Progenitor cell of endocrine pancreas (in vitro differentiated cells): ENCODE measurements at regions not wholly inside any gene's neighbourhood (a gene's known extent, or its start where the extent isn't known, plus 50 kb on each side); places are given as distances from the start of the nearest gene placed in this dataset.
"Not testable (repeated sequence)": the region's sequence is repeated elsewhere in the genome, so short reads cannot be mapped to it uniquely, and the experiment has no call there.

Experiments
- DNase-seq: peaks from one replicate; pipeline ENCODE4 v3.0.0; 2021; ENCODE audit warnings: low spot score; ENCODE audit not compliant: unreplicated experiment
- H3K27ac Mint-ChIP-seq: 2 replicates; pipeline ENCODE4 v1.8.0; 2021; ENCODE audit warnings: mild to moderate bottlenecking, moderate library complexity, mixed read lengths
- H3K27me3 Mint-ChIP-seq: 2 replicates; pipeline ENCODE4 v1.8.0; 2021; ENCODE audit warnings: mixed read lengths
- H3K36me3 Mint-ChIP-seq: 2 replicates; pipeline ENCODE4 v1.8.0; 2022; ENCODE audit warnings: mixed read lengths; ENCODE audit not compliant: insufficient read depth
- H3K4me1 Mint-ChIP-seq: 2 replicates; pipeline ENCODE4 v1.8.0; 2021; ENCODE audit warnings: low read depth, mixed read lengths
- H3K4me3 Mint-ChIP-seq: 2 replicates; pipeline ENCODE4 v1.8.0; 2021; ENCODE audit warnings: low read depth, mild to moderate bottlenecking, moderate library complexity, mixed read lengths
- H3K9me3 Mint-ChIP-seq: 2 replicates; pipeline ENCODE4 v1.8.0; 2021; ENCODE audit warnings: low read depth, mixed read lengths
- TF ChIP-seq, protein P1 (sequence below): fragments of 200-600 bp; sonication (generic); IDR thresholded peaks from one replicate; pipeline ENCODE4 v1.5.0; 2021; ENCODE audit warnings: antibody characterized with exemption, mild to moderate bottlenecking; ENCODE audit not compliant: unreplicated experiment

DNA sequence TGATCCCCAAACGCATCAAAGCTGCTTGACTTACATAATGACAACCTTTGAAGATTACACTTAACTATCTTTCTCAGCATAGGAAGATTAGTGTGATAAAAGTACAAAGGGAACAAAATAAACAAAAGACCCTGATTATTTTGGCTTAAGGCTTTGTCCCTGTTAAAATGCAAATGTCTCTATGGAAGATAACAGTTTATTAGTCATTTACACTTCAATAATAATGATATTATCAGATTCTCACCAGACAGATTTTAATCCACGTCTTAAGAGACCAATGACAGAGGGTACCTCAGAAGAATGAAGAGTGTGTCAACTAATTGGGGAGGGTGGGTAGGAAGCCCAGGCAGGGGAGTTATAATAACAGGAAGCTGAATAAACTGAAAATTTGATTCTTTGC is 510.4 kb upstream of the PTBP2 start:
- DNase-seq = no peak
- Mint-ChIP-seq H3K9me3 (peaks cover 1% of the 10 kb centered on the region), H3K27ac (no peak overlapping the region), H3K4me3 (no peak overlapping the region), H3K27me3 (no peaks in the 10 kb centered on the region), H3K4me1 (peaks cover 27% of the 10 kb centered on the region), H3K36me3 (no peaks in the 10 kb centered on the region)
- TF ChIP-seq, protein P1, sequence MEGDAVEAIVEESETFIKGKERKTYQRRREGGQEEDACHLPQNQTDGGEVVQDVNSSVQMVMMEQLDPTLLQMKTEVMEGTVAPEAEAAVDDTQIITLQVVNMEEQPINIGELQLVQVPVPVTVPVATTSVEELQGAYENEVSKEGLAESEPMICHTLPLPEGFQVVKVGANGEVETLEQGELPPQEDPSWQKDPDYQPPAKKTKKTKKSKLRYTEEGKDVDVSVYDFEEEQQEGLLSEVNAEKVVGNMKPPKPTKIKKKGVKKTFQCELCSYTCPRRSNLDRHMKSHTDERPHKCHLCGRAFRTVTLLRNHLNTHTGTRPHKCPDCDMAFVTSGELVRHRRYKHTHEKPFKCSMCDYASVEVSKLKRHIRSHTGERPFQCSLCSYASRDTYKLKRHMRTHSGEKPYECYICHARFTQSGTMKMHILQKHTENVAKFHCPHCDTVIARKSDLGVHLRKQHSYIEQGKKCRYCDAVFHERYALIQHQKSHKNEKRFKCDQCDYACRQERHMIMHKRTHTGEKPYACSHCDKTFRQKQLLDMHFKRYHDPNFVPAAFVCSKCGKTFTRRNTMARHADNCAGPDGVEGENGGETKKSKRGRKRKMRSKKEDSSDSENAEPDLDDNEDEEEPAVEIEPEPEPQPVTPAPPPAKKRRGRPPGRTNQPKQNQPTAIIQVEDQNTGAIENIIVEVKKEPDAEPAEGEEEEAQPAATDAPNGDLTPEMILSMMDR = no peak

DNA sequence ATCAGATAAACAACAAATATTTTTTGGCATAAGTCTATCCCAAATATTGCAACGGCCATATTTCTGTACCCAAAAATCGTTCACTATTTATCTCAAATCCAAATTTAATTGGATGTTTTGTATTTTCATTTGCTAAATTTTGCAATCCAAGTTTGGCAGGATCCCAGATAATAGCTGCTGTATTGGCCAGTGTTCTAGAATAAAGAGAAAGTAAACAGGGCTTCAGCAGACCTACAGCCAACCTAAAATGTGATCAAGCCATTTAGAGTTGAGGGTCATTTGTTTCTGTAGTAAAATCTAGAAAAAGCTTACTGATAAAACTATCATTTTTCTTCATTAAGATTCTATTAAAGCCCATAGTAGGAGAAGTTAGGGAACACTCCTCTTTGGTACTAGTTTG is 506.6 kb upstream of the PTBP2 start:
- H3K4me1 Mint-ChIP-seq = peaks cover 23% of the 10 kb centered on the region
- TF ChIP-seq, protein P1 = no peak
- peaks cover 9% of the 10 kb centered on the region for H3K9me3 Mint-ChIP-seq
- no peak overlapping the region for H3K4me3 Mint-ChIP-seq
- no peak overlapping the region for H3K27ac Mint-ChIP-seq
- H3K27me3 Mint-ChIP-seq = no peaks in the 10 kb centered on the region
- DNase-seq = no peak
- peaks cover 4% of the 10 kb centered on the region for H3K36me3 Mint-ChIP-seq

DNA sequence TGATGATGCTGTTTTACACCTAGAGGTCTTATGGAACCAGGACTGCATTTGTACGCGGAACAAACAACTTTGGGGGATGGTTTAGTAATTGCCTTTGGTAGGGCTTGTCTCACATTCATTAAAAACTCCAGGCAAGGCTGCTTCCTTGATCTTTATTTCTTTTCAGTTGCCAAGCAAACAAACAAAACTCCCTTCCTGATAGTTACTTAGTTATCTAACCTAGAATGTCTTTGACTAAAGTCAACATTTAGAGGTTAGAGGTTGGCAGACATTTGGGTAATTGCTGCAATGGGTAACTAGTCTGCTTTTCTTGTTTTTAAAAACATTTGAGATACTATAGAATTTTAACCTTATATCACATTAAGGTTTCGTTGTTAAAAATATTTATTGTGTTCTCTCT is 500.9 kb upstream of the PTBP2 start:
- peaks cover 8% of the 10 kb centered on the region for H3K36me3 Mint-ChIP-seq
- peaks cover 33% of the 10 kb centered on the region for H3K4me1 Mint-ChIP-seq
- H3K27ac Mint-ChIP-seq = peak overlapping the region; percentile 77
- no peaks in the 10 kb centered on the region for H3K27me3 Mint-ChIP-seq
- peak overlapping the region; percentile 27 for H3K4me3 Mint-ChIP-seq
- TF ChIP-seq, protein P1 = no peak
- no peak for DNase-seq
- peaks cover 17% of the 10 kb centered on the region for H3K9me3 Mint-ChIP-seq

DNA sequence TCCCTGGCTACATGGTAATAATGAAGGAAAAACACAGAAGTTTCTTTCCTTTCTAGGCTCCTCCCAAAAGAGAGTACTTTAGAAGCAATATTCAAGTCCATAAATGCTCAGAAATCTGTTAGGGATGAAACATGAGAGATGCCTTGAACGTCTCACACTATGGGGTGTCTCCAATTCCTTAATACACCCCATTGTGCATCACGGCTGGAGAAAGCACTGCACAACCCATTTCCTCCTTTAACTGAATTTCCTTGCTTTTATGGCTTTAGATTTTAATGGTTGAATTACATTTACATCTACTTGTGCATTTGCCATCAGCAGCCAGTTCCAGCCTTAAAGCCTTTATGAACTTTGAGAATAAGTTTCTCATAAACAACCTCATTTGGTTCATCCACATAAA is 498.9 kb upstream of the PTBP2 start:
- TF ChIP-seq, protein P1 = no peak

DNA sequence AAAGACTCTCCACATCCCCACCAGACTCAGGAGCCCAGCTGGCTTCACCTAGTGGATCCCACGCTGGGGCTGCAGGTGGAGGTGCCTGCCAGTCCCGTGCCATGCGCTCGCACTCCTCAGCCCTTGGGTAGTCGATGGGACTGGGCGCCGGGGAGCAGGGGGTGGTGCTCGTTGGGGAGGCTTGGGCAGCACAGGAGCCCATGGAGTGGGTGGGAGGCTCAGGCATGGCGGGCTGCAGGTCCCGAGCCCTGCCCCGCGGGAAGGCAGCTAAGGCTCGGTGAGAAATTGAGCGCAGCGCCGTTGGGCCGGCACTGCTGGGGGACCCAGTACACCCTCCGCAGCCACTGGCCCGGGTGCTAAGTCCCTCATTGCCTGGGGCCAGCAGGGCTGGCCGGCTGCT is 497.4 kb upstream of the PTBP2 start:
- DNase-seq, H3K9me3 Mint-ChIP-seq, H3K27me3 Mint-ChIP-seq, H3K27ac Mint-ChIP-seq, H3K4me3 Mint-ChIP-seq, H3K36me3 Mint-ChIP-seq: not testable (repeated sequence)
- H3K4me1 Mint-ChIP-seq = peaks cover 29% of the 10 kb centered on the region

More for the DNA sequence above, 498.9 kb upstream of the PTBP2 start:
- no peak for DNase-seq
- H3K9me3 Mint-ChIP-seq = peaks cover 8% of the 10 kb centered on the region
- H3K4me1 Mint-ChIP-seq = peaks cover 34% of the 10 kb centered on the region
- no peak overlapping the region for H3K27ac Mint-ChIP-seq
- no peak overlapping the region for H3K4me3 Mint-ChIP-seq
- H3K36me3 Mint-ChIP-seq = peaks cover 7% of the 10 kb centered on the region
- no peaks in the 10 kb centered on the region for H3K27me3 Mint-ChIP-seq

DNA sequence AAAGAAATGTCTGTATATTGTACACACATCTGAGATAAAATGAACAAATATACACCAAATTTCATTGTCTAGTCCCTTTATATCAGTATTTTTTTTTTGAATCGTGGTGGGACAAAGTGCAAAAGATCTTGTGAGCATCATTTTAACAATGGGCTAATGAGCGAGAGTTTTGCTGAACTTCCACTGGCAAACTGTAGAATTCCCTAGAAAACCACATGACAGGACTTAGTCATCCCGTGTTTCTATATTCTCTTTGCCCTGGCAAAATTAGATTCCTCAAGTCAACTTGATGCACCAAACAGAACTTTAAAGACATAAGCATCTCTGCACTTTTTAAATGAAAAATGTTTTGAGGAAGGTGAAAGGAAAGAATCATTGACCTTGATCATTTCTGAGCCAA is 488.2 kb upstream of the PTBP2 start:
- TF ChIP-seq, protein P1 = no peak
- Mint-ChIP-seq H3K9me3 (peaks cover 6% of the 10 kb centered on the region), H3K27me3 (no peaks in the 10 kb centered on the region), H3K4me1 (peaks cover 25% of the 10 kb centered on the region), H3K27ac (no peak overlapping the region), H3K36me3 (peaks cover 1% of the 10 kb centered on the region), H3K4me3 (no peak overlapping the region)
- no peak for DNase-seq
